K562 (cell line): ENCODE measurements at regions not wholly inside any gene's neighbourhood (a gene's known extent, or its start where the extent isn't known, plus 50 kb on each side); places are given as distances from the start of the nearest gene placed in this dataset.

Source experiments
- ATAC-seq: fragments of 200-7000 bp; cut with Tn5 transposase; 3 replicates; pipeline ENCODE4 v1.9.1; 2020; ENCODE audit warnings: moderate library complexity
- BruUV-seq: library from RNA; stranded (reverse); fragments of 400-500 nt; replicated peaks from 2 replicates; lab custom pipeline; 2021; lab: Mats Ljungman, UMichigan
- CTCF ChIA-PET: fragments of 300-600 bp; formaldehyde crosslinking; extraction: SDS; loops from one replicate; lab custom pipeline; 2021; ENCODE audit warnings: low intra/inter-chr PET ratio; lab: Yijun Ruan, JAX
- POLR2A ChIA-PET: fragments of 300-600, 350-650 bp; sonication (Branson Sonifier 250); formaldehyde crosslinking; extraction: SDS; loops from one replicate; lab custom pipeline; 2021; ENCODE audit warnings: antibody characterized with exemption, inconsistent platforms; lab: Yijun Ruan, JAX
- DNase-seq, 4 experiments: peaks; one replicate each; pipeline versions ENCODE4 v3.0.0 to v3.0.0-alpha.2; 2011 to 2018; ENCODE audit warnings: low spot score in 3 of 4, mixed read lengths in 3 of 4; ENCODE audit errors: extremely low read depth in 1 of 4
- FAIRE-seq: peaks from 2 replicates; lab custom pipeline; 2011; peaks lifted over from hg19 to GRCh38; lab: Jason Lieb, UNC
- H2AFZ ChIP-seq: 2 replicates; pipeline ENCODE4 v1.6.0; 2011; ENCODE audit warnings: low read depth, low read length, control low read depth, inconsistent platforms
- H3K27ac ChIP-seq: fragments of 200-600 bp; 3 replicates; pipeline ENCODE4 v1.8.0; 2011; ENCODE audit warnings: low read depth, mild to moderate bottlenecking, control low read depth, inconsistent platforms, low read length, moderate library complexity, mixed read lengths; ENCODE audit errors: extremely low read depth
- H3K27me3 ChIP-seq, 2 experiments: fragments of 300-600 bp in 1 of 2; 2 replicates in 1 of 2; 3 replicates in 1 of 2; pipeline versions ENCODE4 v1.6.0 to v1.8.0; 2011; ENCODE audit warnings: inconsistent platforms in 2 of 2, low read length in 2 of 2, mild to moderate bottlenecking in 1 of 2, mixed read lengths in 1 of 2, moderate library complexity in 1 of 2; ENCODE audit not compliant: control insufficient read depth in 2 of 2, insufficient read depth in 2 of 2
- H3K36me3 ChIP-seq: fragments of 300-600 bp; 3 replicates; pipeline ENCODE4 v1.8.0; 2011; ENCODE audit warnings: mild to moderate bottlenecking, low read length, inconsistent platforms; ENCODE audit not compliant: control insufficient read depth, insufficient read depth
- H3K4me1 ChIP-seq, 2 experiments: fragments of 200-600 bp in 1 of 2; replicated peaks in 1 of 2; 2 replicates in 1 of 2; 3 replicates in 1 of 2; pipeline versions ENCODE4 v1.5.1 to v1.8.0; 2011; ENCODE audit warnings: inconsistent platforms in 2 of 2, low read length in 2 of 2, mild to moderate bottlenecking in 1 of 2, mixed read lengths in 1 of 2, moderate library complexity in 1 of 2; ENCODE audit not compliant: control insufficient read depth in 2 of 2, insufficient read depth in 2 of 2
- H3K4me2 ChIP-seq: 2 replicates; pipeline ENCODE4 v1.6.1; 2011; ENCODE audit warnings: low read length, control low read depth, inconsistent platforms, mixed read lengths; ENCODE audit not compliant: insufficient read depth
- H3K4me3 ChIP-seq: fragments of 200-600 bp; sonication (generic), shearing (Covaris generic); 2 replicates; pipeline ENCODE4 v1.5.1; 2016; ENCODE audit warnings: control low read depth, inconsistent platforms
- H3K79me2 ChIP-seq: fragments of 200-600 bp; 3 replicates; pipeline ENCODE4 v1.8.0; 2011; ENCODE audit warnings: low read length, inconsistent platforms; ENCODE audit not compliant: control insufficient read depth, insufficient read depth
- H3K9ac ChIP-seq, 2 experiments: 2 replicates each; pipeline versions ENCODE4 v1.6.0 to v1.6.1; 2011; ENCODE audit warnings: low read depth in 2 of 2, low read length in 2 of 2, control low read depth in 1 of 2, inconsistent platforms in 1 of 2, mild to moderate bottlenecking in 1 of 2, mixed read lengths in 1 of 2; ENCODE audit not compliant: insufficient read depth in 1 of 2
- H3K9me1 ChIP-seq: one replicate; pipeline ENCODE4 v1.6.0; 2011; ENCODE audit warnings: inconsistent platforms, mild to moderate bottlenecking, low read length, moderate library complexity; ENCODE audit not compliant: control insufficient read depth, insufficient read depth
- H3K9me3 ChIP-seq: replicated peaks from 2 replicates; pipeline ENCODE4 v1.5.1; 2011; ENCODE audit warnings: low read depth, low read length, inconsistent platforms; ENCODE audit not compliant: control insufficient read depth, insufficient read depth
- H4K20me1 ChIP-seq: replicated peaks from 2 replicates; pipeline ENCODE4 v1.6.1; 2011; ENCODE audit warnings: low read length, inconsistent platforms, mixed read lengths; ENCODE audit not compliant: control insufficient read depth, insufficient read depth
- CEBPG ChIP-seq, 3 experiments: fragments of 200-800 bp in 1 of 3; sonication (Bioruptor generic) in 1 of 3; sonication (generic) in 1 of 3; formaldehyde crosslinking in 1 of 3; IDR thresholded peaks in 2 of 3; conservative IDR thresholded peaks in 1 of 3; 2 replicates each; pipeline versions ENCODE4 v1.6.1 to v1.8.0; 2016 to 2022; ENCODE audit warnings: missing compliant biosample characterization in 2 of 3, missing genetic modification characterization in 2 of 3, mild to moderate bottlenecking in 1 of 3, missing genetic modification reagents in 1 of 3
- CHCHD3 ChIP-seq: fragments of 250-450 bp; sonication (Bioruptor Pico); IDR thresholded peaks from 2 replicates; pipeline ENCODE4 v2.1.2; 2022; ENCODE audit warnings: mild to moderate bottlenecking
- CREM ChIP-seq: IDR thresholded peaks from 2 replicates; pipeline ENCODE4 v1.6.1; 2014; ENCODE audit warnings: antibody characterized with exemption, low read depth
- CTBP1 ChIP-seq: fragments of 450-650 bp; IDR thresholded peaks from 2 replicates; pipeline ENCODE4 v1.6.1; 2016; ENCODE audit warnings: borderline replicate concordance
- E2F8 ChIP-seq: fragments of 450-650 bp; IDR thresholded peaks from 2 replicates; pipeline ENCODE4 v1.7.1; 2018; ENCODE audit warnings: mild to moderate bottlenecking, low read depth; ENCODE audit not compliant: partially characterized antibody
- ELF4 ChIP-seq: fragments of 450-650 bp; formaldehyde crosslinking; IDR thresholded peaks from 2 replicates; pipeline ENCODE4 v1.4.0; 2022; ENCODE audit warnings: missing genetic modification characterization
- EP400 ChIP-seq: fragments of 450-650 bp; IDR thresholded peaks from 2 replicates; pipeline ENCODE4 v1.6.1; 2017; ENCODE audit warnings: antibody characterized with exemption, mild to moderate bottlenecking, moderate library complexity
- ILF3 ChIP-seq: fragments of 450-650 bp; IDR thresholded peaks from 2 replicates; pipeline ENCODE4 v1.6.1; 2018; ENCODE audit warnings: antibody characterized with exemption, mild to moderate bottlenecking, moderate library complexity, borderline replicate concordance
- MLLT1 ChIP-seq, 2 experiments: fragments of 450-650 bp; IDR thresholded peaks; 2 replicates each; pipeline ENCODE4 v1.6.1; 2016
- PTRF ChIP-seq: fragments of 450-650 bp; IDR thresholded peaks from 2 replicates; pipeline ENCODE4 v1.6.1; 2016; ENCODE audit warnings: mild to moderate bottlenecking, missing genetic modification characterization, missing compliant biosample characterization
- TCF15 ChIP-seq: fragments of 250-450 bp; sonication (Bioruptor Pico); IDR thresholded peaks from 2 replicates; pipeline ENCODE4 v1.8.0; 2022; ENCODE audit warnings: moderate library complexity, mild to moderate bottlenecking, inconsistent platforms
- ZC3H4 ChIP-seq: sonication (generic); formaldehyde crosslinking; IDR thresholded peaks from 2 replicates; pipeline ENCODE4 v1.9.0; 2021; ENCODE audit warnings: missing genetic modification reagents, borderline replicate concordance
- ZC3H8 ChIP-seq: fragments of 450-650 bp; IDR thresholded peaks from 2 replicates; pipeline ENCODE4 v1.6.1; 2017
- ZNF384 ChIP-seq: IDR thresholded peaks from 2 replicates; pipeline ENCODE4 v1.6.1; 2012; ENCODE audit warnings: low read depth, low read length, improper control_type of control experiment
- WGBS: fragments of 100-300 bp; shearing (Covaris generic); methylation state at CpG from one replicate; pipeline ENCODE4 v1.1.6; 2016; ENCODE audit warnings: low coverage, mixed read lengths; ENCODE audit not compliant: insufficient coverage; ENCODE audit errors: missing lambda C conversion rate; 5-methylcytosine and 5-hydroxymethylcytosine counted together
- in situ Hi-C: fragments of 300-500 bp; cut with MboI; formaldehyde crosslinking; loops from 4 replicates; pipeline ENCODE4 v1.15.0; 2018; ENCODE audit warnings: inconsistent platforms, mixed read lengths
- intact Hi-C: fragments of 100-400 bp; cut with micrococcal nuclease; formaldehyde crosslinking; loops from 2 replicates; pipeline ENCODE4 v1.14.2; 2022
- TF ChIP-seq, protein P1 (sequence below): IDR thresholded peaks from 3 replicates; pipeline ENCODE4 v1.6.1; 2011; ENCODE audit warnings: borderline replicate concordance, mild to moderate bottlenecking, moderate library complexity; ENCODE audit not compliant: insufficient read length; ENCODE audit errors: extremely low read depth
- TF ChIP-seq, protein P2 (sequence below): fragments of 250-450 bp; sonication (Bioruptor Pico); IDR thresholded peaks from 2 replicates; pipeline ENCODE4 v1.8.0; 2021; ENCODE audit warnings: borderline replicate concordance, mild to moderate bottlenecking, moderate library complexity; ENCODE audit not compliant: poor library complexity, severe bottlenecking

DNA sequence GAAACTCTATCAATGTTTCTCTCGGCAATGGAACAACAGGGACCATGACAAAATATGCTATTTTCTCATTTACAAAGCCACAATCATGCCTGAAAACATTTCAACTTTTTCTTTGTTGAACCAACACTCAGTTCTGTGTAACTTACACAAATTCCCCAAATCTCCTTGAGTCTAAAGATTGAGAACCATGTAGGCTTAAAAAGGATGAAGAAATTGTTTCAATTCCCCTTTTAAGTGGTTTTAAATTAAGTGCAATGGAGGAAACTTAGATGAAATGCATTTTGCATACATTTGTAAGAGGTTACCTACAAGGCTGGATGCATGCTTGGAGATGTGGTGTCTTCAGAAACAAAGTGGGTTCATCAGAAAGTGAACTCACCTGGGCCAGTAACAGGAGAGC is 566.4 kb upstream of the CDH11 start:
- no peak for ATAC-seq
- Histone ChIP-seq H3K4me3 (no peak overlapping the region), H3K36me3 (no peaks in the 10 kb centered on the region), H4K20me1 (no peaks in the 10 kb centered on the region), H3K9me3 (no peaks in the 10 kb centered on the region), H3K4me1 (no peaks in the 10 kb centered on the region), H3K27ac (no peak overlapping the region), H3K4me2 (no peak overlapping the region), H3K79me2 (no peaks in the 10 kb centered on the region), H2AFZ (no peak overlapping the region), H3K9me1 (no peaks in the 10 kb centered on the region), H3K27me3 (no peaks in the 10 kb centered on the region), H3K9ac (no peak overlapping the region)
- POLR2A ChIA-PET, result no interaction called here
- BruUV-seq, result no TSS peak
- 0% methylated on average over 1 of the region's 1 CpG for WGBS
- intact Hi-C loops, result no loop called here
- CTCF ChIA-PET, result no interaction called here
- in situ Hi-C loops, result no loop called here
- DNase-seq, result no peak
- FAIRE-seq, result no peak
- TF ChIP-seq MLLT1 (IDR thresholded peaks at IDR 0.05), result no peak
- TF ChIP-seq CREM, result no peak
- TF ChIP-seq ILF3, result no peak
- TF ChIP-seq ZNF384, result no peak
- TF ChIP-seq CHCHD3 (CRISPR knock-in tag), result no peak
- no peak for TF ChIP-seq CTBP1
- no peak for TF ChIP-seq E2F8
- no peak for TF ChIP-seq TCF15 (CRISPR knock-in tag)
- no peak for TF ChIP-seq PTRF (tag)
- TF ChIP-seq, protein P1, sequence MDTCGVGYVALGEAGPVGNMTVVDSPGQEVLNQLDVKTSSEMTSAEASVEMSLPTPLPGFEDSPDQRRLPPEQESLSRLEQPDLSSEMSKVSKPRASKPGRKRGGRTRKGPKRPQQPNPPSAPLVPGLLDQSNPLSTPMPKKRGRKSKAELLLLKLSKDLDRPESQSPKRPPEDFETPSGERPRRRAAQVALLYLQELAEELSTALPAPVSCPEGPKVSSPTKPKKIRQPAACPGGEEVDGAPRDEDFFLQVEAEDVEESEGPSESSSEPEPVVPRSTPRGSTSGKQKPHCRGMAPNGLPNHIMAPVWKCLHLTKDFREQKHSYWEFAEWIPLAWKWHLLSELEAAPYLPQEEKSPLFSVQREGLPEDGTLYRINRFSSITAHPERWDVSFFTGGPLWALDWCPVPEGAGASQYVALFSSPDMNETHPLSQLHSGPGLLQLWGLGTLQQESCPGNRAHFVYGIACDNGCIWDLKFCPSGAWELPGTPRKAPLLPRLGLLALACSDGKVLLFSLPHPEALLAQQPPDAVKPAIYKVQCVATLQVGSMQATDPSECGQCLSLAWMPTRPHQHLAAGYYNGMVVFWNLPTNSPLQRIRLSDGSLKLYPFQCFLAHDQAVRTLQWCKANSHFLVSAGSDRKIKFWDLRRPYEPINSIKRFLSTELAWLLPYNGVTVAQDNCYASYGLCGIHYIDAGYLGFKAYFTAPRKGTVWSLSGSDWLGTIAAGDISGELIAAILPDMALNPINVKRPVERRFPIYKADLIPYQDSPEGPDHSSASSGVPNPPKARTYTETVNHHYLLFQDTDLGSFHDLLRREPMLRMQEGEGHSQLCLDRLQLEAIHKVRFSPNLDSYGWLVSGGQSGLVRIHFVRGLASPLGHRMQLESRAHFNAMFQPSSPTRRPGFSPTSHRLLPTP, result no peak
- no peak for TF ChIP-seq ZC3H8
- TF ChIP-seq EP400, result no peak
- TF ChIP-seq, protein P2, sequence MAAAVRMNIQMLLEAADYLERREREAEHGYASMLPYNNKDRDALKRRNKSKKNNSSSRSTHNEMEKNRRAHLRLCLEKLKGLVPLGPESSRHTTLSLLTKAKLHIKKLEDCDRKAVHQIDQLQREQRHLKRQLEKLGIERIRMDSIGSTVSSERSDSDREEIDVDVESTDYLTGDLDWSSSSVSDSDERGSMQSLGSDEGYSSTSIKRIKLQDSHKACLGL, result no peak
- no peak for TF ChIP-seq ELF4 (CRISPR knock-in tag)
- TF ChIP-seq ZC3H4, result no peak
- TF ChIP-seq CEBPG (CRISPR knock-in tag; IDR thresholded peaks at IDR 0.05), result no peak
- no peak for TF ChIP-seq CEBPG (tag; conservative IDR thresholded peaks at IDR 0.05 in 1 of 2, IDR thresholded peaks at IDR 0.05 in 1 of 2)
